HG02588 (cell line): ENCODE measurements at regions not wholly inside any gene's neighbourhood (a gene's known extent, or its start where the extent isn't known, plus 50 kb on each side); places are given as distances from the start of the nearest gene placed in this dataset.

Source experiments
- ATAC-seq: cut with Tn5 transposase; IDR thresholded peaks from one replicate; pipeline ENCODE4 v1.9.1; 2021; ENCODE audit warnings: mild to moderate bottlenecking, moderate library complexity; ENCODE audit not compliant: unreplicated experiment

DNA sequence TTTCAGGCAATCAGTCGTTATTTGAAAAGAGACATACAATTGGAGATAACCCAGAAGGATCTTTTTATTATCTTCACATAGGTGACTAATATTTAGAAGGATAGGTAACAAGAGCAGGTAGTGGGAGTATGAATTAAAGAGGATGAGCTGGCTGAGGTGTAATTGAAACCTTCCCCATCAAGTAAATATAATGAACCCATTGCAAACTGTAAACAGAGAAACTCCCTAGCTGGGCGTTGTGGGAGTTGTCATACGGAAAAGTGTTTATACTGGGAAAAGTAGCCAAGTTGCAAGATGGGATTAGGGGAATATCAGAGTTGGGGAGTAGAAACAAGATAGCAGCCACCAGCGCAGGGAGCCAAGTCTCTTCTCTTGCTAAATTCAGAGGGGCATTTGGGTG lies 448.4 kb downstream of the COG6 start:
- no peak for ATAC-seq

GRCh38 chr13:40105231-40105630 lies 449.8 kb downstream of the COG6 start:
- ATAC-seq: no peak

- no peak for ATAC-seq
Measured at GRCh38 chr13:40109351-40109844, 453.9 kb downstream of the COG6 start.

- no peak for ATAC-seq
Measured at GRCh38 chr13:40113643-40114304, 458.3 kb downstream of the COG6 start.

DNA sequence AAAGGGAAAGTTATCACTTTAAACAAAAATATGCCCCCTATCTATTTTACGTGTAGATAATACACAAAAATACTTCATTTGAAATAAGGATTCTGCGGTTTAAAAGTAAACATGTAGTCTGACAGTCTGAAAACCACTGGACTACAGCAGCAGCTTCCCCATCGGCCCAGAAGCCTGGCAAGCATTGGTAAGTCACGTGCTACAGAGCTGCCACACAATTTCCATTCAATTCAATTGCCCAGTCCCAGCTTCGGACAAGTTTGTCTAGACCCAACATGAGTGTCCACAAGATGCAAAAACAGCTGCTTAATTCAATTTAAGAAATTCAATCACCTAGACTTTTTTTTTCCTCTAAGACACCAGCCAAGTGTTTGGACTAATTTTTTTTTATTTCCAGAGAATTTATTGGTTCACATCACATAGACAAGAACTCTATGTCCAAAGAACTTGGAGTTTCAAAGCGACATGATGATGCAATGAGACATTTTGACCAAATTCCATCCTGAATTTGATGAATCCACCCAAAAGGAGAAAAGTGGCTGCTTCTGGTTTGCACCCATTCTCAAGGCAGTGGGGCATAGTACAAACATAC lies 458.9 kb downstream of the COG6 start:
- no peak for ATAC-seq

- no peak for ATAC-seq
Measured at GRCh38 chr13:40115426-40115825, 460.0 kb downstream of the COG6 start.

- ATAC-seq: peak; percentile 91
Measured at GRCh38 chr13:40116008-40116407, 460.5 kb downstream of the COG6 start.

GRCh38 chr13:40118337-40118736 lies 462.9 kb downstream of the COG6 start:
- ATAC-seq: no peak

DNA sequence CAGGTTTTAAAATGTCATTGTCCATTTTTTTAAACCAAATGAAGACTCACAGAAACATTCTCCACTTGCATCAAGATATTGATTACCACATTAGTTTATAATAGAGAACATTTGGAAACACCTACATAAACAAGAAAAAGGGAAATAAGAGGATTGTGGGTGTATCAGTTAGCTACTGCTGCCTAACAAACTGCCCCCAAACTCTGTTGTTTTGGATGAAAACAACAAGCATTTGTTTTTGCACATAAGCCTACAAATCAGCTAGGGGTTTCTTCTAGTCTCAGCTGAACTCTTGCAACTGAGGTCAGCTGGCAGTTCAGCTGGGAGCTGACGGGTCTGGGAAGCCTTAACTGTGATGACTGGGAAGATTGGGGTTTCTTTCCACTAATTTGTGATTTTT lies 464.4 kb downstream of the COG6 start:
- no peak for ATAC-seq

DNA sequence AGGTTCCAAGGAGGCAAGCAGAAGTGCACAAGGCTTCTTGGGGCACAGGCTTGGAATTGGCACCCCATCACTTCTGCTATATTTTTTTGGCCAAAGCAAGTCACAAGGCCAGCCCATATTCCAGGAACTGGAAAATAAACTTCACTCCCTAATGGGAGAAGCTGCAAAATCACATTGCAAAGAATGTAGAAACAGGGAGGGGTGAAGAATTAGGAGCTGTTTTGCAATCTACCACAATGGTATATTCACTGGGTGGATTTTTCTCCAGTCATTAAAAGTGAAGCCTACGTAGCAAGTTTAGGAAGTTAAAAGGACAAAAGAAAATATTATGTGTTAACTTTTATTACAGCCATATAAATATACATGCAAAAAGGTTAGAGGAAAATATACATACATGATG lies 464.8 kb downstream of the COG6 start:
- no peak for ATAC-seq

DNA sequence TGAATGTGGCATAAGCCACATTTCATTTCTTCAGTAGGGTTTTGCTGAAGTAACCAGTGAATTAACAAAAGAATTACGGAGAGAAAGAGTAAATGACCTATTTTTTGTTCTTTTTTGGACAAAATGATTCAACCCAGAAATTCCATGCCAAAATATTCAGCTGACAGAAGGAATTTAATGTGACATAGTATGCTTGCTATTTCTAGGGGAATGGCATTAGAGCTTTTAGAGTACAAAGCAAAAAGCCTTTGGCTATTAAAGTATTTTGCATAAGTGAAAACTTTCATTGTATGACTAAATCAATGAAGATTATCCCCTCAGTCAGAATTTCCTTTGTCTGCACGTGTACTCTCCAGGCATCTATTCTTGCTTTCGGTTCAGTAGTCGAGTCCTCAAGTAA lies 465.3 kb downstream of the COG6 start:
- no peak for ATAC-seq

GRCh38 chr13:40121722-40122121 lies 466.3 kb downstream of the COG6 start:
- no peak for ATAC-seq

DNA sequence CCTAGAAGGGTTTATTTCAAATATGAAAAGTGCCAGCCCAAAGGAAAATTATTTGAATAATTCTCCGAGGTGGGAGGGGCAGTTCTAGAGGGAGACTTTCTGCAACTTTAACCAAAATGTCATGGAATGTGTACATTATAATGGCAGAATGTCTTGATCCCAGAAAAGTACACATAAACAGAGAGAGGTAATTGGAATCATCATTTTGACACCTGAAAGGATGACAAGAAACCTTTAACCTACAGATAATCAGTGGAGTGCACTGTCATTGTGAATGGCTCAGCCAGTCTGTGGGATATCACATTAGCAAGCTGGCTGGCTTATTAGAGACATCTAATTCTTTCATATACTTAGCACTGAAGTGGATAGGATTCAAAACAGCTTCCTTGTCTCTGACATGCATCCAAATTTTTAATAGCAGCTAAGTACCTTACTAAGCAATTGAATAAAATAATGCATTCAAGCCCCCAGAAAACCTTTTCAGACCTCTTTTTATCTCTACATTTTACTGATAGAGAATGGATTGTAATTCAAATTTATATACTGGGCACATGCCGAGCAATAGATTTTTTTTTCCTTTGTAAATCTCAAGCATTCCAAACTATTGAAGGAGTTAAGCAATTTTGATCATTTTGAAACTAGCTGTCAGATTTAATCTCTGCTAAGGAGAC lies 468.6 kb downstream of the COG6 start:
- no peak for ATAC-seq

GRCh38 chr13:40124633-40125015 lies 469.2 kb downstream of the COG6 start:
- no peak for ATAC-seq

- no peak for ATAC-seq
Measured at GRCh38 chr13:40125336-40125735, 469.9 kb downstream of the COG6 start.

DNA sequence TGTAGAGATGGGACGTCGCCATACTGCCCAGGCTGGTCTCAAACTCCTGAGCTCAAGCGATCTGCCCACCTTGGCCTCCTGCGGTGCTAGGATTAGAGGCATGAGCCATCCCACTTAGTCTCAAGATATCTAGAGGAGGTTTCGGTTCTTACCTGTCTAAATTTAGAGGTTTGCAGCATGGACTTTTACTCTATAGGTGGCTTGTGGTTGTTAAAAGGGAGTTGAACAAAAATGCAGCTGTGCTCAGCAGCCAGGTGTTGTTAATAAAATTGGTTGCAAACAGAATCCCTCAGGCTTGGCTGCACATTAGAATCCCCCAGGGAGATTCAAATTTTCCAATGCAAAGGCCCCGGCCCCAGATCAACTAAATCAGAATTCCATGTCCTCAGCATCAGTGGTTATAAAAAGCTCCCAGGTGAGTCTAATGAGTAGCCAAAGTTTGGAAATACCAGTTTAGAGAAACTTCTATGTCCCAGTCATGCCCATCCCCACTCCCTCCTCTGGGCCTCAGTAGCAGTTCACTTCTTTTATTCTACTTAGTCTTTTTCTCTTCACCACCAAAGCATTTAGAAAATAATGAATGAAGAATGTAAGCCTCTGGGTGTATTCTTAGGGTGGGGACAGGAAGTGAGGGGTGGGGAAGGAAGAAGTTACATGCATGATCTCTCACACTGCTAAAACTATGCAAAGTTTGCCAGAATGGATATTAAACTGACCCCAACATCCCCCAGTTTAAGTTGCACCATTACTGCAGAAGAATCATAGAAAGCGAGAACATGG lies 471.0 kb downstream of the COG6 start:
- ATAC-seq: no peak

DNA sequence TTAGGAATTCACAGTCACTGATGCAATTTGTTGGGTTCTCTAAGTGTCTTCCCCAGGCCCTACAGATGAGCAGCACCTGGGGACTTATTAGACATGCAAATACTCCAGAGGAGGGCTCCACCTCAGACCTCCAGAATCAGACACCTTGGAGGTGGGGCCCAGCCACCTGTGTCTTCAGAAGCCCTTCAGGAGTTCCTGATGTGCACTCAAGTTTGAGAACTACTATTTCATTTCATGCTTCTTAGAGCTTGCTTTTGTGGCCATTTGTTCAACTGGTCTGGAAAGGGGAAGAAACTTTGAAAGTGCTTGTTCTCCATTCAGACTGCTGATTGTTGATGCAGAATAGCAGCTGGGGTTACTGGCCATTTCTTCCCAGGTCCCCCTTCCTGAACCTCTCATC lies 472.0 kb downstream of the COG6 start:
- ATAC-seq: no peak

- no peak for ATAC-seq
Measured at GRCh38 chr13:40127925-40128324, 472.5 kb downstream of the COG6 start.

DNA sequence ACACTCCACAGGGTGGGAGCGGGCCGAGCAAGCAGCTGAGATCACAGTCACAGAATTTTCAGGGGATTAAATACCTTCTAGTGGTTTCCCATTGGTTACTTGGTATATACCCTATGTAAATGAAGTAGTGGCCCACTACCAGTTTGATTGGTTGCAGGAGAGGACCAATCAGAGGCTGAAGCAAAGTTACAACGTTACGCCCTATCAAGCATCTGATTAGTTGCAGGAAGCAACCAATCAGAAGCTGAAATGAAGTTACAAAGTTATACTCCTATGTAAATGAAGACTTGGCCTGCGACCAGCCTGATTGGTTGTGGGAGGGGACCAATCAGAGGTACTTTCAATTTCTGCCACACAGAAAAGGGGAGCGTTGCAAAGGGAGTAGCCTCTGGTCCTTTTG lies 474.0 kb downstream of the COG6 start:
- no peak for ATAC-seq

DNA sequence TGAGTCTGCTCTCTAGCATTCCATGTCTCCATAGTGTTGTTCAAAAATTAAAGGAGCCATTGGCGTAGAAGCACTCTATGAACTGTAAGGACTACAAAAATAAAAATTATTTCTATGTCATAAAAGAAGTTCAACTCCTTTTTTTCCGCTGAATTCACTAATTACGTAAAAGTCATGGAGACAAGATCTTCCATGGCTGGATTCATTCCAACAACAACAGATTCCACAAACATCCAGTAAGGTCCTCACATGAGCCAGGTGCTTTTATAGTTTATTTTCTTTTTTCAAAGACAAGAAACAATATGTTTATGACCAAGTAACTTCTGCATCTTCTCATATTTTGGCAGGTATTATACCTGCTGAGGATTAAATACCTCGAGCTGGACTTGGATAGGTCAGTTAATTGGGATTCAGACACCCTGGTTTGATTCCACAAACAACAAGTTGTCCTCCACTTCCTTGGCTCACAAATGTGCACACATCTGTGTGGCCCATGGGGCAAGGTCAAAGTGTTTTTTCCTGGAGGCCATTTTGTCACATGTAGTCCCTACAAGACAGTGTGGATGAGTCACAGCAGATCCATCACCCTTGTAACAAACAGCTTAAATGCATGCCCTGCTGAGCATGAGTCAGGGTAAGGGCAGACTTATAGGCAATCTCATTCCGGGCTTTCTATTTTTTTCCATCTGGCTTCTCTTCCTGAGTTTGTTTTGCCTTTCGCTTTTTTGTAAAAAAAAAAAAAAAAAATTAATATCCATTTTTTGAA lies 475.6 kb downstream of the COG6 start:
- no peak for ATAC-seq

DNA sequence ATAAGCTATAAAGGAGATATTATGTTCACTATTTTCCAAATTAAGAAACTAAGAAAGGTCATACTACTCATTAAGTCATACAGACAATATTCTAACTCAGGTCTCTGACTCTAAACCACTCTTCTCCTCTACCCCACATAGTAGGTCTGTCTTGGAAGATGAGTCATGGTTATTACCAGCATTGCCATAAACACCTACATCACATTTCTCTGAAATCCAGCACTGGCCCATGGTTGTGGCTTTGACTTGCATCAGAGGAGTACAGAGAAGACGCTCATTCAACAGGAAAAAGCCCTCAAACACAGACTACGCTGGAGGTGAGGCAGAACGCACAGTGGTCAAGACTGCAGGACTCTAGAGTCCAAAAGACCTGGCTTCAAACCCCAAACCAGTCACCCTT lies 476.8 kb downstream of the COG6 start:
- no peak for ATAC-seq
